ENCODE measurements at regions not wholly inside any gene's neighbourhood (a gene's known extent, or its start where the extent isn't known, plus 50 kb on each side); places are given as distances from the start of the nearest gene placed in this dataset.

- no peak for DNase-seq
Observed at GRCh38 chr12:92489781-92490180, 213.0 kb upstream of the PLEKHG7 start.

GRCh38 chr12:92488735-92489134 is 214.1 kb upstream of the PLEKHG7 start:
- no peak for DNase-seq

GRCh38 chr12:92487138-92487485 is 215.7 kb upstream of the PLEKHG7 start:
- DNase-seq, result no peak

GRCh38 chr12:92486443-92487137 is 216.2 kb upstream of the PLEKHG7 start:
- no peak for DNase-seq

- DNase-seq, result no peak
Observed at GRCh38 chr12:92485351-92486348, 217.1 kb upstream of the PLEKHG7 start.

- no peak for DNase-seq
Observed at GRCh38 chr12:92482599-92482998, 220.2 kb upstream of the PLEKHG7 start.

GRCh38 chr12:92481066-92481465 is 221.7 kb upstream of the PLEKHG7 start:
- no peak for DNase-seq

GRCh38 chr12:92478692-92479091 is 224.1 kb upstream of the PLEKHG7 start:
- DNase-seq, result no peak

GRCh38 chr12:92476844-92477243 is 225.9 kb upstream of the PLEKHG7 start:
- no peak for DNase-seq

GRCh38 chr12:92473564-92473963 is 229.2 kb upstream of the PLEKHG7 start:
- no peak for DNase-seq

GRCh38 chr12:92472201-92472600 is 230.6 kb upstream of the PLEKHG7 start:
- no peak for DNase-seq

- no peak for DNase-seq
Observed at GRCh38 chr12:92471551-92471950, 231.2 kb upstream of the PLEKHG7 start.

GRCh38 chr12:92470608-92471021 is 232.2 kb upstream of the PLEKHG7 start:
- no peak for DNase-seq

GRCh38 chr12:92469837-92470236 is 233.0 kb upstream of the PLEKHG7 start:
- DNase-seq, result no peak

- DNase-seq, result no peak
Observed at GRCh38 chr12:92468358-92469020, 234.3 kb upstream of the PLEKHG7 start.

GRCh38 chr12:92467886-92468285 is 234.9 kb upstream of the PLEKHG7 start:
- DNase-seq, result no peak

- no peak for DNase-seq
Observed at GRCh38 chr12:92466391-92467305, 236.1 kb upstream of the PLEKHG7 start.

- DNase-seq, result no peak
Observed at GRCh38 chr12:92465786-92466295, 236.9 kb upstream of the PLEKHG7 start.

GRCh38 chr12:92464911-92465310 is 237.9 kb upstream of the PLEKHG7 start:
- no peak for DNase-seq

- DNase-seq, result no peak
Observed at GRCh38 chr12:92463171-92463570, 239.6 kb upstream of the PLEKHG7 start.

- DNase-seq, result no peak
Observed at GRCh38 chr12:92462527-92462926, 240.3 kb upstream of the PLEKHG7 start.

GRCh38 chr12:92462049-92462448 is 240.7 kb upstream of the PLEKHG7 start:
- no peak for DNase-seq
